CD4-positive, alpha-beta memory T cell (primary cell): ENCODE measurements at regions not wholly inside any gene's neighbourhood (a gene's known extent, or its start where the extent isn't known, plus 50 kb on each side); places are given as distances from the start of the nearest gene placed in this dataset.
A peak's percentile ranks its signal among the peaks of the same experiment; 100 is the strongest.
"Not testable (repeated sequence)": the region's sequence is repeated elsewhere in the genome, so short reads cannot be mapped to it uniquely, and the experiment has no call there.

Experiments
- CTCF ChIA-PET: fragments of 350-600 bp; sonication (Branson Sonifier 250); formaldehyde crosslinking; loops from one replicate; lab custom pipeline; 2021; ENCODE audit warnings: inconsistent platforms; ENCODE audit not compliant: partially characterized antibody; lab: Charles Lee
- POLR2A ChIA-PET: fragments of 350-600 bp; sonication (Branson Sonifier 250); formaldehyde crosslinking; loops from one replicate; lab custom pipeline; 2021; ENCODE audit not compliant: partially characterized antibody; lab: Charles Lee
- DNase-seq, 5 donors: peaks; one replicate each; pipeline versions ENCODE4 v3.0.0 to v3.0.0-alpha.2; 2020 to 2022; ENCODE audit warnings: mixed read lengths in 1 of 5
- H3K27ac ChIP-seq: one replicate; pipeline ENCODE4 v1.7.0; 2013; ENCODE audit warnings: low read depth, low read length
- H3K27me3 ChIP-seq: 2 replicates; pipeline ENCODE4 v1.7.0; 2013; ENCODE audit warnings: mild to moderate bottlenecking, low read length, moderate library complexity; ENCODE audit not compliant: insufficient read depth
- H3K36me3 ChIP-seq: 2 replicates; pipeline ENCODE4 v1.7.0; 2013; ENCODE audit warnings: mild to moderate bottlenecking, low read length, moderate library complexity; ENCODE audit not compliant: insufficient read depth
- H3K4me1 ChIP-seq: 2 replicates; pipeline ENCODE4 v1.7.0; 2013; ENCODE audit warnings: mild to moderate bottlenecking, low read length, moderate library complexity; ENCODE audit not compliant: insufficient read depth
- H3K4me3 ChIP-seq, 2 donors: one replicate each; pipeline ENCODE4 v1.7.0; 2013; ENCODE audit warnings: low read length in 2 of 2, mild to moderate bottlenecking in 1 of 2
- H3K9me3 ChIP-seq, 2 donors: one replicate each; pipeline ENCODE4 v1.7.0; 2013; ENCODE audit warnings: low read length in 2 of 2, control low read depth in 1 of 2; ENCODE audit not compliant: control insufficient read depth in 1 of 2
- H3K27ac Mint-ChIP-seq, 7 donors: one replicate each; pipeline ENCODE4 v1.8.0; 2020 to 2021; ENCODE audit warnings: mixed read lengths in 7 of 7, mild to moderate bottlenecking in 6 of 7, inconsistent platforms in 3 of 7, moderate library complexity in 3 of 7
- H3K27me3 Mint-ChIP-seq, 2 donors: one replicate each; pipeline ENCODE4 v1.8.0; 2020 to 2021; ENCODE audit warnings: mixed read lengths in 2 of 2
- H3K36me3 Mint-ChIP-seq, 2 donors: one replicate each; pipeline ENCODE4 v1.8.0; 2020 to 2021; ENCODE audit warnings: mixed read lengths in 2 of 2, inconsistent platforms in 1 of 2, mild to moderate bottlenecking in 1 of 2
- H3K4me1 Mint-ChIP-seq, 4 donors: one replicate each; pipeline ENCODE4 v1.8.0; 2020 to 2021; ENCODE audit warnings: mixed read lengths in 4 of 4, mild to moderate bottlenecking in 1 of 4
- H3K4me3 Mint-ChIP-seq, 8 donors: one replicate each; pipeline ENCODE4 v1.8.0; 2020 to 2021; ENCODE audit warnings: mixed read lengths in 8 of 8, mild to moderate bottlenecking in 7 of 8, moderate library complexity in 6 of 8, inconsistent platforms in 3 of 8
- H3K9me3 Mint-ChIP-seq, 8 donors: one replicate each; pipeline ENCODE4 v1.8.0; 2020 to 2021; ENCODE audit warnings: mixed read lengths in 8 of 8, mild to moderate bottlenecking in 5 of 8, inconsistent platforms in 3 of 8, moderate library complexity in 1 of 8
- intact Hi-C: fragments of 100-400 bp; cut with micrococcal nuclease; formaldehyde crosslinking; loops from one replicate; pipeline ENCODE4 v1.15.1; 2023

DNA sequence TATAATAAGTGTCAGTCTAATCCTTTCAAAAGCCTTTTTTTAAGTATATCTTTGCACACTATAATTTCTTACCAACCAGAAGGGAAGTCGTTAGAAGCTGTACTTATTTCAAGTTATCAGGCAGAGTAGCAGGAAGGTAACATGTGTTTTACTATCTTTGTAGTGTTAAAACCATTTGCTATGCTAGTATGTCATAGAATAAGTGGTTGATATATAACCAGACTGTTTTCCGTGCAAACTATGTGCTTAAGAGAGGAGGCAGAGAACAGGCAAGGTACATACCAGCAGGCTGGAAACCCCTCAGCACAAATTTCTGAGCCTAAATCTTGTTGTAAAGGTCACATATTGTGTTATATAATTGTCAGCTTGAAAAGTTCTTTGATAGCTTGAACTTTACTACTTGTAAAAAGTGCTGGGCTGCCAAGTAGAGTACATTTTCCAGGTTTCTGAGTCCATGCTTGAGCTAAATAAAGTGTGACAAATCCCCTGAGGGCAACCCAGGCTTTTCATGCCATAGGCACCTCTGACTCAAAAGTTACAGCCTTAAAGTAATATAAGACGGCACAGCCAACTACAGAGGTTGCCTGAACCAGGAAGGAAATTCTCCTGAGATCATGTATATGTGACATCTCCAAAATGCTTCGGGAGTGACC lies 1297.4 kb downstream of the PCDH9 start:
- no peak for DNase-seq
- no peaks in the 10 kb centered on the region for H3K36me3 ChIP-seq
- H3K4me1 ChIP-seq = no peaks in the 10 kb centered on the region
- Mint-ChIP-seq H3K36me3 (no peaks in the 10 kb centered on the region), H3K27ac (no peak overlapping the region), H3K27me3 (no peaks in the 10 kb centered on the region), H3K4me1 (no peaks in the 10 kb centered on the region), H3K9me3 (peaks cover 0 to 21% (median 12%) of the 10 kb centered on the region in 8 donors), H3K4me3 (peak overlapping the region in 1 of 8 donors; percentile 31)
- H3K27me3 ChIP-seq = no peaks in the 10 kb centered on the region
- ChIA-PET POLR2A (no interaction called here), CTCF (no interaction called here)
- intact Hi-C loops = no loop called here
- H3K9me3 ChIP-seq = no peaks in the 10 kb centered on the region
- no peak overlapping the region for H3K4me3 ChIP-seq
- no peak overlapping the region for H3K27ac ChIP-seq

DNA sequence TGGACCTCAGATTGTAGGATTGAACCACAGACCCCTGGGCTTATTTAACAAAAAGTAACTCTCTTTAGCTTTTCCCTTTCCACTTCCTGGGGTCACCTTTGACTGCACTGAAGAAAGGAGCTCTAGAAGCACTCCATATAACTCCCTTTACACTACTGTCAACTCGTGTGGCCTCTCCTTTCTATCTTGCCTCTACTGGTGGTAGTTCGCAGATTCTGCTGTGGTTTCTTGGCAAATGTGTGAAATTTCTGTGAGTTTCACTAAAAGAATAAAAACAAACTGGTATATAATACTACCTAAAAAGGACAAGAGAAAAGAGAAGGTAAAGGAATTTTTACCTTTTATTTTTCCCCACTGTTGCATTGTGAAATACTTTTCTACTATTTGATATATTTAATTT lies 1298.1 kb downstream of the PCDH9 start:
- H3K27ac ChIP-seq = no peak overlapping the region
- no peaks in the 10 kb centered on the region for H3K4me1 Mint-ChIP-seq
- POLR2A ChIA-PET = no interaction called here
- no peaks in the 10 kb centered on the region for H3K9me3 ChIP-seq
- intact Hi-C loops = no loop called here
- H3K27me3 Mint-ChIP-seq = no peaks in the 10 kb centered on the region
- no peak overlapping the region for H3K4me3 Mint-ChIP-seq
- peaks cover under 1 to 24% (median 12%) of the 10 kb centered on the region in 8 donors for H3K9me3 Mint-ChIP-seq
- H3K27ac Mint-ChIP-seq = no peak overlapping the region
- no peaks in the 10 kb centered on the region for H3K27me3 ChIP-seq
- no peak overlapping the region for H3K4me3 ChIP-seq
- CTCF ChIA-PET = no interaction called here
- H3K4me1 ChIP-seq = no peaks in the 10 kb centered on the region
- no peaks in the 10 kb centered on the region for H3K36me3 Mint-ChIP-seq
- no peaks in the 10 kb centered on the region for H3K36me3 ChIP-seq
- no peak for DNase-seq

DNA sequence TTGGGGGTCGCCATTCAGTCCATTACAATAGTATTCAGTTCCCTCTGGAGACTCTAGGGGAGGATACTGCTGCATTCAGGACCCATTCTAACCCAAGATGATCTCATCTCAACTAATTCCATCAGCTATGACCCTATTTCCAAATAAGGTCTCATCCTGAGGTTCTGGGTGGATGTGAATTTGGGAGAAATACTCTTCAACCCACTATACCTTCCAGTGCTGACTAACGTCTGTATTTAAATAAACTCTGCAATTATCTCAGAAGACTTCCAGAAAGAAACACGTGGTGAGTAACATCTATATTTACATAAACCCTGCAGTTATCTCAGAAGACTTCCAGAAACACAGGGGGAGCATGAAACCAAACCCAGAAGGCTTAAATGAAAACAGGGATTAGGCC lies 1300.7 kb downstream of the PCDH9 start:
- no peaks in the 10 kb centered on the region for H3K36me3 ChIP-seq
- no peaks in the 10 kb centered on the region for H3K36me3 Mint-ChIP-seq
- POLR2A ChIA-PET = no interaction called here
- H3K4me3 Mint-ChIP-seq = no peak overlapping the region
- no peak overlapping the region for H3K4me3 ChIP-seq
- no peak overlapping the region for H3K27ac Mint-ChIP-seq
- DNase-seq = no peak
- H3K27me3 ChIP-seq = no peaks in the 10 kb centered on the region
- no peaks in the 10 kb centered on the region for H3K4me1 Mint-ChIP-seq
- no peaks in the 10 kb centered on the region for H3K9me3 ChIP-seq
- CTCF ChIA-PET = no interaction called here
- H3K27me3 Mint-ChIP-seq = no peaks in the 10 kb centered on the region
- H3K4me1 ChIP-seq = no peaks in the 10 kb centered on the region
- no peak overlapping the region for H3K27ac ChIP-seq
- peaks cover 0 to 31% (median 12%) of the 10 kb centered on the region in 8 donors for H3K9me3 Mint-ChIP-seq
- intact Hi-C loops = no loop called here

DNA sequence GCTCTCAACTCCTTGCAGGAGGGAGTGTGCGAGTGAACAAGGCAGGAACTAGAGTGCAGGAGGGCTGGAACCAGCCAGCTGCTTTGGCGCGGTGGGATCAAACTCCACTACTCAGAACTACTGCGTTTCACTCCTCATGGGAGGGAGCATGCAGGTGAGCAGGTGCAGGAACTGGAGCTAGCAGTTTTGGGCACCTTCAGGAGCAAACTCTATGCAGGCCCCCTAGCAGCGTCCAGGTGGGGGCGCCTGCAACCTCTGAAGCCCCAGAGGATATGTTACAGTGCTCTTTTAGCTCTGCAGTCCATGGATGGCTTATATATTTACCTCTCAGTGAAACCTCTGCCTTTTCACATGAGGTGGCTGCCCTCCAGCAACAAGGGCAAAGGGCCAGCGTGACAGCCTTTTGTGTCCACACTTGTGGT lies 1303.4 kb downstream of the PCDH9 start:
- Mint-ChIP-seq H3K4me1 (no peaks in the 10 kb centered on the region), H3K9me3 (peaks cover 2 to 30% (median 12%) of the 10 kb centered on the region in 8 donors), H3K4me3 (no peak overlapping the region), H3K27me3 (no peaks in the 10 kb centered on the region), H3K27ac (no peak overlapping the region), H3K36me3 (no peaks in the 10 kb centered on the region)
- Histone ChIP-seq H3K27me3 (no peaks in the 10 kb centered on the region), H3K9me3 (no peaks in the 10 kb centered on the region), H3K36me3 (no peaks in the 10 kb centered on the region), H3K4me3 (no peak overlapping the region), H3K4me1 (no peaks in the 10 kb centered on the region), H3K27ac (no peak overlapping the region)
- POLR2A ChIA-PET = no interaction called here
- intact Hi-C loops = no loop called here
- CTCF ChIA-PET = no interaction called here
- no peak for DNase-seq

DNA sequence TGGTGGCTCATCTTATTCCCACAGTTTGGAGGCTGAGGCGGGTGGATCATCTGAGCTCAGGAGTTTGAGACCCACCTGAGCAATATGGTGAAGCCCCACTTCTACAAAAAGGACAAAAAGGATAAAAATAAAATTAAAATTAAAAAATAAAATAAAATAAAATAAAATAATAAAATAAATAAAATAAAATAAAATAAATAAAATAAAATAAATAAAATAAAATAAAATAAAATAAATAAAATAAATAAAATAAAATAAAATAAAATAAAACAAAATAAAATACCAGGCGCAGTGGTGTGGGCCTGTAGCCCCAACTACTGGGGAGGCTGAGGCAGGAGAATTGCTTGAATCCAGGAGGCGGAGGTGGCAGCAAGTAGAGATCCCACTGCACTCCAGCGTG lies 1307.3 kb downstream of the PCDH9 start:
- H3K4me3 ChIP-seq, H3K27me3 ChIP-seq, H3K27ac Mint-ChIP-seq, H3K4me1 Mint-ChIP-seq, H3K9me3 ChIP-seq, H3K27me3 Mint-ChIP-seq, DNase-seq, CTCF ChIA-PET, H3K36me3 Mint-ChIP-seq, POLR2A ChIA-PET, H3K4me1 ChIP-seq, H3K36me3 ChIP-seq, intact Hi-C loops, H3K27ac ChIP-seq: not testable (repeated sequence)
- Mint-ChIP-seq H3K4me3 (peak overlapping the region in 1 of 8 donors; percentile 62), H3K9me3 (peaks cover 3 to 19% (median 11%) of the 10 kb centered on the region in 8 donors)

DNA sequence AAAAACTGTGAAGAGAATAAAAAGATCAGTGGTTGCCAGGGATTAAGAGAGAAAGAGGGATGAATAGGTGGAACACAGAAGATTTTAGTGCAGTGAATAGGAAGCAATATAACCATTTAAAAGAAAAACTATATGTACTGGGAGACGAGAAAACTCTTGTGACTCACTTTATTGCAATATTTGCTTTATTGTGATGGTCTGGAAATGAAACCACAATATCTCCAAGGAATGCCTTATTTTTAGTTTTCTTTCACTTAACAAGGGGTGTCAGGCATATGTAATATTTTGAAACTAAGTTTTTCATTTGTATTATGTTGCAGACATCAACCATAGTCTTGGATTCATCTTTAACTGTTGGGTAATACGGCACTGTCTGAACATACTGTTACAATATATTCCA lies 1308.2 kb downstream of the PCDH9 start:
- CTCF ChIA-PET = no interaction called here
- POLR2A ChIA-PET = no interaction called here
- H3K4me3 ChIP-seq = no peak overlapping the region
- intact Hi-C loops = no loop called here
- no peak overlapping the region for H3K27ac Mint-ChIP-seq
- DNase-seq = no peak
- H3K27ac ChIP-seq = no peak overlapping the region
- H3K4me1 ChIP-seq = no peaks in the 10 kb centered on the region
- no peaks in the 10 kb centered on the region for H3K27me3 ChIP-seq
- no peaks in the 10 kb centered on the region for H3K36me3 Mint-ChIP-seq
- no peaks in the 10 kb centered on the region for H3K4me1 Mint-ChIP-seq
- no peaks in the 10 kb centered on the region for H3K27me3 Mint-ChIP-seq
- H3K36me3 ChIP-seq = no peaks in the 10 kb centered on the region
- H3K9me3 Mint-ChIP-seq = peaks cover 2 to 19% (median 10%) of the 10 kb centered on the region in 8 donors
- H3K4me3 Mint-ChIP-seq = no peak overlapping the region
- H3K9me3 ChIP-seq = no peaks in the 10 kb centered on the region

DNA sequence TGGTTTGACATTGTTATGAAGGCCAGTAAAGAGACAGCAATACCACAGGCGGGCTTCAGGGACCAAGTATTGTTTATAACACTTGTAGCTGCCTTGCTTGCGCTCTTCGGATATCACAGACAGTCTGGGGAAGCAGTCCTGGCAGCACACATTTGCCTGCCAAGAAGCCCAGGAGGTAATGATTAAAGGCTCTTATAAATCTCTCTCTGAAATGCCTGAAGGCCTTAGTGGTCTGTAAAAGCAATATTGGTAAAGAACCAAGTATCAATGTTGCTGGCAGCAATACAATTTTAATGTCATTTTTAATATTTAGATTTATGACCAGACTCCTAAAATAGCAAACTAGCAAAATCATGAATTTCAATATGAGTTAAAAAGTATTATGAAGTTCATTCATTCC lies 1312.4 kb downstream of the PCDH9 start:
- H3K36me3 Mint-ChIP-seq = no peaks in the 10 kb centered on the region
- H3K27me3 ChIP-seq = no peaks in the 10 kb centered on the region
- ChIA-PET CTCF (no interaction called here), POLR2A (no interaction called here)
- H3K4me1 ChIP-seq = no peaks in the 10 kb centered on the region
- H3K9me3 Mint-ChIP-seq = peaks cover 0 to 14% (median 3%) of the 10 kb centered on the region in 8 donors
- no peaks in the 10 kb centered on the region for H3K27me3 Mint-ChIP-seq
- no peaks in the 10 kb centered on the region for H3K4me1 Mint-ChIP-seq
- no peaks in the 10 kb centered on the region for H3K36me3 ChIP-seq
- H3K9me3 ChIP-seq = no peaks in the 10 kb centered on the region
- intact Hi-C loops = no loop called here
- DNase-seq = no peak
- no peak overlapping the region for H3K27ac ChIP-seq
- H3K4me3 ChIP-seq = no peak overlapping the region
- no peak overlapping the region for H3K27ac Mint-ChIP-seq
- no peak overlapping the region for H3K4me3 Mint-ChIP-seq

DNA sequence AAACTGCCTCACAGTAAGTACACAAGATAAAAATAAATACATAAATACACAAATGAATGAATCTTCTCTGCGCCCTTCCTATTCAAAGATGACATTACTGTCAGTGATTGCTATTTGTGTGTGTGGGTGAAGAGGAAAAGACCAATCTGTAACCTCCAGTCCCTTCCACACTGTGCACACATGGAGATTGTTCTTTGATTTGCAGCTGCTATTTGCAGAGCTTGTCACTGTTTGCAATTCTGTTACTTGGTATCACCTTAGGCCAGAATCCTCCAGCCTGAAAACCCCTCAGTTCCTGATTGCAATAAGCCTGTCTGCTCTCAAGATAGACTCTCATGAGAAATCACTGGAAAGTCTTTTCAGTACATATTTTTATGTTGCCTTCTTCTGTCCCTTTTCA lies 1314.9 kb downstream of the PCDH9 start:
- Histone ChIP-seq H3K4me1 (no peaks in the 10 kb centered on the region), H3K9me3 (no peaks in the 10 kb centered on the region), H3K36me3 (no peaks in the 10 kb centered on the region), H3K27me3 (no peaks in the 10 kb centered on the region), H3K27ac (no peak overlapping the region), H3K4me3 (no peak overlapping the region)
- no peaks in the 10 kb centered on the region for H3K36me3 Mint-ChIP-seq
- H3K27me3 Mint-ChIP-seq = no peaks in the 10 kb centered on the region
- no peaks in the 10 kb centered on the region for H3K4me1 Mint-ChIP-seq
- intact Hi-C loops = no loop called here
- DNase-seq = no peak
- H3K9me3 Mint-ChIP-seq = peaks cover 0 to 11% (median 5%) of the 10 kb centered on the region in 8 donors
- H3K27ac Mint-ChIP-seq = no peak overlapping the region
- CTCF ChIA-PET = no interaction called here
- no peak overlapping the region for H3K4me3 Mint-ChIP-seq
- POLR2A ChIA-PET = no interaction called here
